ENCODE measurements at regions not wholly inside any gene's neighbourhood (a gene's known extent, or its start where the extent isn't known, plus 50 kb on each side); places are given as distances from the start of the nearest gene placed in this dataset.

GRCh38 chr2:190782264-190782663 is 98.4 kb upstream of the GLS start:
- H3K27me3 Mint-ChIP-seq (ENCODE audit: low read depth, unreplicated experiment): no peaks in the 10 kb centered on the region
- Histone ChIP-seq H3K4me1 (ENCODE audit: insufficient read depth, low read length) (no peaks in the 10 kb centered on the region), H3K79me2 (ENCODE audit: insufficient read depth, low read length) (no peaks in the 10 kb centered on the region), H2AFZ (ENCODE audit: low read depth, low read length) (no peak overlapping the region), H3K4me3 (ENCODE audit: insufficient read depth, low read depth, low read length) (no peak overlapping the region), H3K27me3 (ENCODE audit: insufficient read depth, low read length) (peaks cover 4% of the 10 kb centered on the region), H3K4me2 (ENCODE audit: low read length) (no peak overlapping the region), H3K9me3 (ENCODE audit: insufficient read depth, low read depth, low read length) (peaks cover 3% of the 10 kb centered on the region), H3K27ac (ENCODE audit: low read depth, low read length) (no peak overlapping the region), H4K20me1 (ENCODE audit: insufficient read depth, low read length) (no peaks in the 10 kb centered on the region), H3K9ac (ENCODE audit: low read length) (no peak overlapping the region), H3K36me3 (ENCODE audit: insufficient read depth, low read length) (no peaks in the 10 kb centered on the region)
- H3K27ac Mint-ChIP-seq (ENCODE audit: unreplicated experiment): peak overlapping the region; percentile 3
- peaks cover 18% of the 10 kb centered on the region for H3K4me1 Mint-ChIP-seq (ENCODE audit: low read depth, unreplicated experiment)
- TF ChIP-seq EZH2 (IDR thresholded peaks at IDR 0.05; ENCODE audit: insufficient read depth, low read length) (no peak), CTCF (IDR thresholded peaks at IDR 0.05; ENCODE audit: insufficient read depth, low read depth, low read length) (no peak)
- no peak for FAIRE-seq
- H3K36me3 Mint-ChIP-seq (ENCODE audit: low read depth, unreplicated experiment): no peaks in the 10 kb centered on the region
- H3K4me3 Mint-ChIP-seq (ENCODE audit: unreplicated experiment): no peak overlapping the region
- H3K9me3 Mint-ChIP-seq (ENCODE audit: unreplicated experiment): peaks cover 6% of the 10 kb centered on the region
- no peak for DNase-seq (ENCODE audit: low read depth)

GRCh38 chr2:190783513-190784263 is 96.9 kb upstream of the GLS start:
- no peaks in the 10 kb centered on the region for H3K9me3 ChIP-seq (ENCODE audit: insufficient read depth, low read depth, low read length)
- peaks cover 5% of the 10 kb centered on the region for H3K9me3 Mint-ChIP-seq (ENCODE audit: unreplicated experiment)
- no peaks in the 10 kb centered on the region for H3K27me3 Mint-ChIP-seq (ENCODE audit: low read depth, unreplicated experiment)

More at GRCh38 chr2:190783513-190784263, 96.9 kb upstream of the GLS start:
- FAIRE-seq: no peak
- Histone ChIP-seq H3K4me1 (ENCODE audit: insufficient read depth, low read length) (no peaks in the 10 kb centered on the region), H3K79me2 (ENCODE audit: insufficient read depth, low read length) (no peaks in the 10 kb centered on the region), H2AFZ (ENCODE audit: low read depth, low read length) (no peak overlapping the region), H3K4me2 (ENCODE audit: low read length) (no peak overlapping the region), H4K20me1 (ENCODE audit: insufficient read depth, low read length) (no peaks in the 10 kb centered on the region), H3K36me3 (ENCODE audit: insufficient read depth, low read length) (no peaks in the 10 kb centered on the region), H3K27me3 (ENCODE audit: insufficient read depth, low read length) (peaks cover 4% of the 10 kb centered on the region), H3K27ac (ENCODE audit: low read depth, low read length) (no peak overlapping the region), H3K4me3 (ENCODE audit: insufficient read depth, low read depth, low read length) (no peak overlapping the region), H3K9ac (ENCODE audit: low read length) (no peak overlapping the region)
- TF ChIP-seq CTCF (IDR thresholded peaks at IDR 0.05; ENCODE audit: insufficient read depth, low read depth, low read length) (no peak), EZH2 (IDR thresholded peaks at IDR 0.05; ENCODE audit: insufficient read depth, low read length) (no peak)
- Mint-ChIP-seq H3K4me1 (ENCODE audit: low read depth, unreplicated experiment) (peaks cover 21% of the 10 kb centered on the region), H3K36me3 (ENCODE audit: low read depth, unreplicated experiment) (no peaks in the 10 kb centered on the region), H3K27ac (ENCODE audit: unreplicated experiment) (no peak overlapping the region), H3K4me3 (ENCODE audit: unreplicated experiment) (peak overlapping the region; percentile 58)
- no peak for DNase-seq (ENCODE audit: low read depth)
